GM21390 (cell line): ENCODE measurements at regions not wholly inside any gene's neighbourhood (a gene's known extent, or its start where the extent isn't known, plus 50 kb on each side); places are given as distances from the start of the nearest gene placed in this dataset.

Experiments used
- ATAC-seq: cut with Tn5 transposase; IDR thresholded peaks from one replicate; pipeline ENCODE4 v1.9.1; 2021; ENCODE audit not compliant: unreplicated experiment

GRCh38 chr13:84686458-84686857, 804.2 kb upstream of the SLITRK1 start:
- no peak for ATAC-seq

GRCh38 chr13:84684804-84685203, 802.5 kb upstream of the SLITRK1 start:
- no peak for ATAC-seq

GRCh38 chr13:84684048-84684662, 801.9 kb upstream of the SLITRK1 start:
- no peak for ATAC-seq

- ATAC-seq: no peak
These were observed 801.2 kb upstream of the SLITRK1 start for GRCh38 chr13:84683448-84683847.

- ATAC-seq: no peak
These were observed 795.6 kb upstream of the SLITRK1 start for GRCh38 chr13:84677836-84678235.

GRCh38 chr13:84672616-84673015, 790.3 kb upstream of the SLITRK1 start:
- ATAC-seq: no peak

GRCh38 chr13:84670245-84670644, 788.0 kb upstream of the SLITRK1 start:
- ATAC-seq: no peak

GRCh38 chr13:84668637-84669036, 786.4 kb upstream of the SLITRK1 start:
- ATAC-seq: no peak

- ATAC-seq: no peak
These were observed 780.2 kb upstream of the SLITRK1 start for GRCh38 chr13:84662491-84662890.

- no peak for ATAC-seq
These were observed 779.4 kb upstream of the SLITRK1 start for GRCh38 chr13:84661718-84662117.

- no peak for ATAC-seq
These were observed 777.0 kb upstream of the SLITRK1 start for GRCh38 chr13:84659359-84659661.

GRCh38 chr13:84658491-84659358, 776.5 kb upstream of the SLITRK1 start:
- no peak for ATAC-seq

- ATAC-seq: no peak
These were observed 773.4 kb upstream of the SLITRK1 start for GRCh38 chr13:84655677-84656076.

- ATAC-seq: no peak
These were observed 772.5 kb upstream of the SLITRK1 start for GRCh38 chr13:84654654-84655275.

- no peak for ATAC-seq
These were observed 771.8 kb upstream of the SLITRK1 start for GRCh38 chr13:84653915-84654534.

- no peak for ATAC-seq
These were observed 769.4 kb upstream of the SLITRK1 start for GRCh38 chr13:84651705-84652104.

- no peak for ATAC-seq
These were observed 769.0 kb upstream of the SLITRK1 start for GRCh38 chr13:84651288-84651687.

GRCh38 chr13:84649853-84650252, 767.6 kb upstream of the SLITRK1 start:
- ATAC-seq: no peak

- ATAC-seq: no peak
These were observed 765.9 kb upstream of the SLITRK1 start for GRCh38 chr13:84648069-84648640.

- ATAC-seq: no peak
These were observed 764.7 kb upstream of the SLITRK1 start for GRCh38 chr13:84646957-84647356.

- ATAC-seq: no peak
These were observed 763.1 kb upstream of the SLITRK1 start for GRCh38 chr13:84645196-84646012.
